Heart right ventricle (tissue), 16 donors: ENCODE measurements at regions not wholly inside any gene's neighbourhood (a gene's known extent, or its start where the extent isn't known, plus 50 kb on each side); places are given as distances from the start of the nearest gene placed in this dataset.

Experiments
- ATAC-seq, 8 donors: fragments of 200-7000 bp; cut with Tn5 transposase; one replicate each; pipeline ENCODE4 v1.9.1; 2020; ENCODE audit warnings: mild to moderate bottlenecking in 8 of 8, moderate library complexity in 8 of 8, moderate number of reproducible peaks in 1 of 8
- DNase-seq, 2 donors: peaks; one replicate each; pipeline ENCODE4 v3.0.0-alpha.2; 2020
- H3K27ac ChIP-seq, 10 donors: fragments of 200-600 bp; sonication (generic) in 2 of 10; one replicate each; pipeline versions ENCODE4 v1.5.0 to v1.8.0; 2020 to 2022; ENCODE audit warnings: mild to moderate bottlenecking in 3 of 10
- H3K27me3 ChIP-seq, 7 donors: fragments of 200-600 bp; one replicate each; pipeline ENCODE4 v1.8.0; 2021 to 2022; ENCODE audit warnings: mild to moderate bottlenecking in 2 of 7
- H3K36me3 ChIP-seq, 9 donors: fragments of 200-600 bp; sonication (generic) in 1 of 9; one replicate each; pipeline versions ENCODE4 v1.5.0 to v1.8.0; 2020 to 2022; ENCODE audit warnings: mild to moderate bottlenecking in 2 of 9
- H3K4me1 ChIP-seq, 9 donors: fragments of 200-600 bp; sonication (generic) in 1 of 9; one replicate each; pipeline versions ENCODE4 v1.5.0 to v1.8.0; 2020 to 2022; ENCODE audit warnings: mild to moderate bottlenecking in 4 of 9
- H3K4me3 ChIP-seq, 10 donors: fragments of 200-600 bp; sonication (generic) in 2 of 10; one replicate each; pipeline versions ENCODE4 v1.5.0 to v1.8.0; 2020 to 2022; ENCODE audit warnings: mild to moderate bottlenecking in 7 of 10, moderate library complexity in 2 of 10
- H3K9me3 ChIP-seq, 11 donors: fragments of 200-600 bp in 10 of 11; sonication (generic) in 2 of 11; one replicate each; pipeline versions ENCODE4 v1.5.0 to v1.8.0; 2013 to 2022; ENCODE audit warnings: mild to moderate bottlenecking in 2 of 11, control low read depth in 1 of 11, moderate library complexity in 1 of 11
- WGBS, 2 donors: extraction: QIAGEN DNeasy Blood & Tissue Kit; methylation state at CpG; one replicate each; pipeline ENCODE4 v1.1.7; 2013; ENCODE audit warnings: inconsistent platforms in 1 of 2; 5-methylcytosine and 5-hydroxymethylcytosine counted together
- intact Hi-C, 10 donors: fragments of 100-400 bp; cut with DNase I; formaldehyde crosslinking; loops; one replicate each; pipeline versions ENCODE4 v1.11.1 to v1.14.2; 2022
- TF ChIP-seq, protein P1 (sequence below), 9 donors: fragments of 200-600 bp; sonication (generic) in 2 of 9; IDR thresholded peaks; one replicate each; pipeline versions ENCODE4 v1.5.0 to v1.8.0; 2021 to 2022; ENCODE audit warnings: antibody characterized with exemption in 9 of 9, mild to moderate bottlenecking in 5 of 9, moderate library complexity in 1 of 9
- donor health status: Arrhythmogenic right ventricular cardiomyopathy.
- donor health status: ischemic (EF 13 %, LVEDD 7.1; RV severe dilation, severe dysfunction).
- donor health status: healthy with polysubstance abuse.
- donor health status: DM: no; HTN: yes; CAD: no.
- donor health status: DM: no; HTN: no; CAD: no.
- donor health status: ischemic (EF 25% LVEDD 6.9; RV normal size, moderate dysfunction).
- donor health status: ischemic (EF 25% LVEDD 5.7; RV mildly dilated, moderate dysfunction).
- donor health status: healthy.
- donor health status: DM: yes; HTN: yes; CAD: no.
- donor health status: Ischemic cardiomyopathy.
- donor health status: ischemic (EF 35%, LVEDD 5.7; RV mildly dilated, moderate dysfunction).
- donor health status: nonischemic (EF 11% LVEDD 7.7; RV severe dilation, severe dysfunction).
- donor health status: DM: yes; HTN: yes; CAD: no.
- donor health status: PGD.
- donor health status: ischemic (EF 29% LVEDD 5.4; RV normal size, mild dysfunction).
- donor health status: nonischemic (EF 23%, LVEDD 6.1; RV moderate dilation, normal function).

DNA sequence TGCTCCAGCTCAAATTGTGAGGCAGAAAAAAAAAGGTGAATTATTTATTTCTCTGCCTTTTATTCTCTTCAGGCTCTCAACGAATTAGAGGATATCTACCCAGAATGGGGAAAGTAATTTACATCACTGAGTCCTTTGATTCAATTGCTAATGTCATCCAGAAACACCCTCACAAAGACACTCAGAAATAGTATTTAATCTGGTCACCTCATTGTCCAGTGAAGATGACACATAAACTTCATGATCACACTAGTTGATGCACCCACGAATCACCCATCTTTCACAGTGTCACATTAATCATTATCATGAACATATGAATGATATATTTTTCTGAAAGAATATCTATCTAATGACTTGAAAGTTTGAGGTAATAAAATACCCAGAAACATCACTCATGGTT, 868.5 kb downstream of the BRINP3 start:
- ATAC-seq (no peak), DNase-seq (no peak)
- Histone ChIP-seq H3K27ac (no peak overlapping the region), H3K27me3 (no peaks in the 10 kb centered on the region), H3K9me3 (peaks cover 0 to 7% (median 0%) of the 10 kb centered on the region in 11 donors), H3K4me1 (no peaks in the 10 kb centered on the region), H3K4me3 (no peak overlapping the region), H3K36me3 (no peaks in the 10 kb centered on the region)
- TF ChIP-seq, protein P1, sequence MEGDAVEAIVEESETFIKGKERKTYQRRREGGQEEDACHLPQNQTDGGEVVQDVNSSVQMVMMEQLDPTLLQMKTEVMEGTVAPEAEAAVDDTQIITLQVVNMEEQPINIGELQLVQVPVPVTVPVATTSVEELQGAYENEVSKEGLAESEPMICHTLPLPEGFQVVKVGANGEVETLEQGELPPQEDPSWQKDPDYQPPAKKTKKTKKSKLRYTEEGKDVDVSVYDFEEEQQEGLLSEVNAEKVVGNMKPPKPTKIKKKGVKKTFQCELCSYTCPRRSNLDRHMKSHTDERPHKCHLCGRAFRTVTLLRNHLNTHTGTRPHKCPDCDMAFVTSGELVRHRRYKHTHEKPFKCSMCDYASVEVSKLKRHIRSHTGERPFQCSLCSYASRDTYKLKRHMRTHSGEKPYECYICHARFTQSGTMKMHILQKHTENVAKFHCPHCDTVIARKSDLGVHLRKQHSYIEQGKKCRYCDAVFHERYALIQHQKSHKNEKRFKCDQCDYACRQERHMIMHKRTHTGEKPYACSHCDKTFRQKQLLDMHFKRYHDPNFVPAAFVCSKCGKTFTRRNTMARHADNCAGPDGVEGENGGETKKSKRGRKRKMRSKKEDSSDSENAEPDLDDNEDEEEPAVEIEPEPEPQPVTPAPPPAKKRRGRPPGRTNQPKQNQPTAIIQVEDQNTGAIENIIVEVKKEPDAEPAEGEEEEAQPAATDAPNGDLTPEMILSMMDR (IDR thresholded peaks at IDR 0.05): no peak
- 74% methylated on average over 2 of the region's 2 CpGs for WGBS, 2 donors
- intact Hi-C loops: no loop called here

DNA sequence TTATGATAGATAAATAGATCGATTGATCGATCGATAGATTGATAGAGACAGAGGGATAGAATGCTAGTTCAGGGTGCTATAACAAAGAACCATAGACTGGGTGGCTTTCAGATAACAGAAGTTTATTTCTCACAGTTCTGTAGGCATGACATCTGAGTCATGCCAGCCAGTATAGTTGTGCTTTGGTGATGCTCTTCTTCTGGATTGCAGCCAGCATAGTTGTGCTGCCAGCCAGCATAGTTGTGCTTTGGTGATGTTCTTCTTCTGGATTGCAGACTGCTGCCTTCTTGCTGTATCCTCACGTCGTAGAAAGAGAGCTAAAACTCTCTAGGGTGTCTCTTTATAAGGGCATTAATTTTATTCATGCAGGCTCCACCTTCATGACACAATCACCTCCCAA, 860.8 kb downstream of the BRINP3 start:
- TF ChIP-seq, protein P1 (IDR thresholded peaks at IDR 0.05): no peak
- H3K4me3 ChIP-seq: no peak overlapping the region
- 58 to 61% methylated on average over 5 of the region's 5 CpGs for WGBS, 2 donors
- no peaks in the 10 kb centered on the region for H3K27me3 ChIP-seq
- H3K27ac ChIP-seq: no peak overlapping the region
- DNase-seq: no peak
- H3K9me3 ChIP-seq: peaks cover 0 to 11% (median 0%) of the 10 kb centered on the region in 11 donors
- no peak for ATAC-seq
- no peaks in the 10 kb centered on the region for H3K4me1 ChIP-seq
- intact Hi-C loops: no loop called here
- no peaks in the 10 kb centered on the region for H3K36me3 ChIP-seq

GRCh38 chr1:189619682-189620332, 857.9 kb downstream of the BRINP3 start:
- intact Hi-C loops: no loop called here
- Histone ChIP-seq H3K9me3 (peaks cover 0 to 11% (median 0%) of the 10 kb centered on the region in 11 donors), H3K27me3 (no peaks in the 10 kb centered on the region), H3K4me1 (no peaks in the 10 kb centered on the region), H3K36me3 (no peaks in the 10 kb centered on the region), H3K27ac (no peak overlapping the region), H3K4me3 (no peak overlapping the region)
- TF ChIP-seq, protein P1 (IDR thresholded peaks at IDR 0.05): no peak
- ATAC-seq (no peak), DNase-seq (no peak)
- 62 to 74% methylated on average over 3 of the region's 3 CpGs for WGBS, 2 donors

DNA sequence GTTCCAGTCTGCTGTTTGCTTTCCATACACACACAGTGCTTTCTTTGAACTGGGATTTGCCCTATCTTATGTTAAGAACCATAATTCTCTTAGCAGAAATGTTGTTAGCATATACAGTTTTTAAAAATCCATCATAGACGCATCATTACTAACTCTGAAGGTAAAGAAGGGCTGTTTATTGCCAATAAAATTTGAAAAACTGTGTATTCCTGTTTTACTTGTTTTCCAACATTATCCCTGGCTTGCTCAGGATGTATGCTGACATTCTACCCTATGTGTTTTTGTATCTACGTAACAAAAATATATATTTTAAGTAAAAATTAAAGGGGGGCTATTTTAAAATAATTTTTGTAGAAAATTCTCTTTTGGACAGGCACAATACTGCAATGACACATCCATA, 857.2 kb downstream of the BRINP3 start:
- Histone ChIP-seq H3K9me3 (peaks cover 0 to 11% (median 0%) of the 10 kb centered on the region in 11 donors), H3K27ac (no peak overlapping the region), H3K36me3 (no peaks in the 10 kb centered on the region), H3K4me1 (no peaks in the 10 kb centered on the region), H3K27me3 (no peaks in the 10 kb centered on the region), H3K4me3 (no peak overlapping the region)
- no peak for DNase-seq
- intact Hi-C loops: no loop called here
- ATAC-seq: no peak
- TF ChIP-seq, protein P1 (IDR thresholded peaks at IDR 0.05): no peak
- WGBS, 2 donors: 82 to 84% methylated on average over 2 of the region's 2 CpGs
